Stomach (tissue), 4 donors: ENCODE measurements at regions not wholly inside any gene's neighbourhood (a gene's known extent, or its start where the extent isn't known, plus 50 kb on each side); places are given as distances from the start of the nearest gene placed in this dataset.

Experiments used
- EP300 ChIP-seq: sonication (generic); formaldehyde crosslinking; IDR thresholded peaks from one replicate; pipeline ENCODE4 v1.6.1; 2017; ENCODE audit warnings: antibody characterized with exemption
- POLR2A ChIP-seq, 4 donors: fragments of 450-650 bp; IDR thresholded peaks; one replicate each; pipeline ENCODE4 v1.6.1; 2016; ENCODE audit warnings: antibody characterized with exemption in 4 of 4, control low read depth in 2 of 4, mild to moderate bottlenecking in 1 of 4, moderate library complexity in 1 of 4
- POLR2AphosphoS5 ChIP-seq, 3 donors: sonication (generic); formaldehyde crosslinking; IDR thresholded peaks; one replicate each; pipeline ENCODE4 v1.6.1; 2016; ENCODE audit warnings: antibody characterized with exemption in 3 of 3
- TF ChIP-seq, protein P1 (sequence below), 7 experiments: fragments of 450-650 bp in 4 of 7; fragments of 200-600 bp in 3 of 7; sonication (generic) in 3 of 7; IDR thresholded peaks; one replicate each; pipeline ENCODE4 v1.5.1; 2016 to 2019; ENCODE audit warnings: antibody characterized with exemption in 7 of 7, control low read depth in 2 of 7, mild to moderate bottlenecking in 1 of 7

GRCh38 chrX:1794586-1794985 is 179.7 kb downstream of the ASMT start:
- TF ChIP-seq, protein P1, sequence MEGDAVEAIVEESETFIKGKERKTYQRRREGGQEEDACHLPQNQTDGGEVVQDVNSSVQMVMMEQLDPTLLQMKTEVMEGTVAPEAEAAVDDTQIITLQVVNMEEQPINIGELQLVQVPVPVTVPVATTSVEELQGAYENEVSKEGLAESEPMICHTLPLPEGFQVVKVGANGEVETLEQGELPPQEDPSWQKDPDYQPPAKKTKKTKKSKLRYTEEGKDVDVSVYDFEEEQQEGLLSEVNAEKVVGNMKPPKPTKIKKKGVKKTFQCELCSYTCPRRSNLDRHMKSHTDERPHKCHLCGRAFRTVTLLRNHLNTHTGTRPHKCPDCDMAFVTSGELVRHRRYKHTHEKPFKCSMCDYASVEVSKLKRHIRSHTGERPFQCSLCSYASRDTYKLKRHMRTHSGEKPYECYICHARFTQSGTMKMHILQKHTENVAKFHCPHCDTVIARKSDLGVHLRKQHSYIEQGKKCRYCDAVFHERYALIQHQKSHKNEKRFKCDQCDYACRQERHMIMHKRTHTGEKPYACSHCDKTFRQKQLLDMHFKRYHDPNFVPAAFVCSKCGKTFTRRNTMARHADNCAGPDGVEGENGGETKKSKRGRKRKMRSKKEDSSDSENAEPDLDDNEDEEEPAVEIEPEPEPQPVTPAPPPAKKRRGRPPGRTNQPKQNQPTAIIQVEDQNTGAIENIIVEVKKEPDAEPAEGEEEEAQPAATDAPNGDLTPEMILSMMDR (IDR thresholded peaks at IDR 0.05) = no peak
- TF ChIP-seq POLR2A (IDR thresholded peaks at IDR 0.05) (no peak), POLR2AphosphoS5 (IDR thresholded peaks at IDR 0.05) (no peak), EP300 (no peak)
